K562 (cell line): ENCODE measurements at regions not wholly inside any gene's neighbourhood (a gene's known extent, or its start where the extent isn't known, plus 50 kb on each side); places are given as distances from the start of the nearest gene placed in this dataset.

ENCODE experiments used
- ATAC-seq: fragments of 200-7000 bp; cut with Tn5 transposase; 3 replicates; pipeline ENCODE4 v1.9.1; 2020; ENCODE audit warnings: moderate library complexity
- BruUV-seq: library from RNA; stranded (reverse); fragments of 400-500 nt; replicated peaks from 2 replicates; lab custom pipeline; 2021; lab: Mats Ljungman, UMichigan
- CTCF ChIA-PET: fragments of 300-600 bp; formaldehyde crosslinking; extraction: SDS; loops from one replicate; lab custom pipeline; 2021; ENCODE audit warnings: low intra/inter-chr PET ratio; lab: Yijun Ruan, JAX
- POLR2A ChIA-PET: fragments of 300-600, 350-650 bp; sonication (Branson Sonifier 250); formaldehyde crosslinking; extraction: SDS; loops from one replicate; lab custom pipeline; 2021; ENCODE audit warnings: antibody characterized with exemption, inconsistent platforms; lab: Yijun Ruan, JAX
- DNase-seq, 4 experiments: peaks; one replicate each; pipeline versions ENCODE4 v3.0.0 to v3.0.0-alpha.2; 2011 to 2018; ENCODE audit warnings: low spot score in 3 of 4, mixed read lengths in 3 of 4; ENCODE audit errors: extremely low read depth in 1 of 4
- FAIRE-seq: peaks from 2 replicates; lab custom pipeline; 2011; peaks lifted over from hg19 to GRCh38; lab: Jason Lieb, UNC
- H2AFZ ChIP-seq: 2 replicates; pipeline ENCODE4 v1.6.0; 2011; ENCODE audit warnings: low read depth, low read length, control low read depth, inconsistent platforms
- H3K27ac ChIP-seq: fragments of 200-600 bp; 3 replicates; pipeline ENCODE4 v1.8.0; 2011; ENCODE audit warnings: low read depth, mild to moderate bottlenecking, control low read depth, inconsistent platforms, low read length, moderate library complexity, mixed read lengths; ENCODE audit errors: extremely low read depth
- H3K27me3 ChIP-seq, 2 experiments: fragments of 300-600 bp in 1 of 2; 2 replicates in 1 of 2; 3 replicates in 1 of 2; pipeline versions ENCODE4 v1.6.0 to v1.8.0; 2011; ENCODE audit warnings: inconsistent platforms in 2 of 2, low read length in 2 of 2, mild to moderate bottlenecking in 1 of 2, mixed read lengths in 1 of 2, moderate library complexity in 1 of 2; ENCODE audit not compliant: control insufficient read depth in 2 of 2, insufficient read depth in 2 of 2
- H3K36me3 ChIP-seq: fragments of 300-600 bp; 3 replicates; pipeline ENCODE4 v1.8.0; 2011; ENCODE audit warnings: mild to moderate bottlenecking, low read length, inconsistent platforms; ENCODE audit not compliant: control insufficient read depth, insufficient read depth
- H3K4me1 ChIP-seq, 2 experiments: fragments of 200-600 bp in 1 of 2; replicated peaks in 1 of 2; 2 replicates in 1 of 2; 3 replicates in 1 of 2; pipeline versions ENCODE4 v1.5.1 to v1.8.0; 2011; ENCODE audit warnings: inconsistent platforms in 2 of 2, low read length in 2 of 2, mild to moderate bottlenecking in 1 of 2, mixed read lengths in 1 of 2, moderate library complexity in 1 of 2; ENCODE audit not compliant: control insufficient read depth in 2 of 2, insufficient read depth in 2 of 2
- H3K4me2 ChIP-seq: 2 replicates; pipeline ENCODE4 v1.6.1; 2011; ENCODE audit warnings: low read length, control low read depth, inconsistent platforms, mixed read lengths; ENCODE audit not compliant: insufficient read depth
- H3K4me3 ChIP-seq: fragments of 200-600 bp; sonication (generic), shearing (Covaris generic); 2 replicates; pipeline ENCODE4 v1.5.1; 2016; ENCODE audit warnings: control low read depth, inconsistent platforms
- H3K79me2 ChIP-seq: fragments of 200-600 bp; 3 replicates; pipeline ENCODE4 v1.8.0; 2011; ENCODE audit warnings: low read length, inconsistent platforms; ENCODE audit not compliant: control insufficient read depth, insufficient read depth
- H3K9ac ChIP-seq, 2 experiments: 2 replicates each; pipeline versions ENCODE4 v1.6.0 to v1.6.1; 2011; ENCODE audit warnings: low read depth in 2 of 2, low read length in 2 of 2, control low read depth in 1 of 2, inconsistent platforms in 1 of 2, mild to moderate bottlenecking in 1 of 2, mixed read lengths in 1 of 2; ENCODE audit not compliant: insufficient read depth in 1 of 2
- H3K9me1 ChIP-seq: one replicate; pipeline ENCODE4 v1.6.0; 2011; ENCODE audit warnings: inconsistent platforms, mild to moderate bottlenecking, low read length, moderate library complexity; ENCODE audit not compliant: control insufficient read depth, insufficient read depth
- H3K9me3 ChIP-seq: replicated peaks from 2 replicates; pipeline ENCODE4 v1.5.1; 2011; ENCODE audit warnings: low read depth, low read length, inconsistent platforms; ENCODE audit not compliant: control insufficient read depth, insufficient read depth
- H4K20me1 ChIP-seq: replicated peaks from 2 replicates; pipeline ENCODE4 v1.6.1; 2011; ENCODE audit warnings: low read length, inconsistent platforms, mixed read lengths; ENCODE audit not compliant: control insufficient read depth, insufficient read depth
- ARID1B ChIP-seq: fragments of 450-650 bp; IDR thresholded peaks from 2 replicates; pipeline ENCODE4 v1.6.1; 2016; ENCODE audit warnings: antibody characterized with exemption, mild to moderate bottlenecking, inconsistent platforms
- ESRRA ChIP-seq: fragments of 450-650 bp; IDR thresholded peaks from 2 replicates; pipeline ENCODE4 v1.6.1; 2014; ENCODE audit warnings: low read depth, mild to moderate bottlenecking, moderate library complexity, borderline replicate concordance
- GATA2 ChIP-seq: sonication (generic); formaldehyde crosslinking; IDR thresholded peaks from 2 replicates; pipeline ENCODE4 v1.4.0; 2020; ENCODE audit warnings: mild to moderate bottlenecking, missing genetic modification reagents
- GTF2B ChIP-seq: IDR thresholded peaks from 2 replicates; pipeline ENCODE4 v1.6.1; 2011; ENCODE audit not compliant: insufficient read length; ENCODE audit errors: extremely low read depth
- MAZ ChIP-seq, 2 experiments: fragments of 450-650 bp in 1 of 2; sonication (generic) in 1 of 2; formaldehyde crosslinking; IDR thresholded peaks in 1 of 2; conservative IDR thresholded peaks in 1 of 2; 2 replicates each; pipeline versions ENCODE4 v1.4.0 to v1.5.0; 2020; ENCODE audit warnings: mild to moderate bottlenecking in 1 of 2, missing genetic modification reagents in 1 of 2
- MCM3 ChIP-seq: fragments of 450-650 bp; IDR thresholded peaks from 2 replicates; pipeline ENCODE4 v1.6.1; 2016
- NCOA1 ChIP-seq: fragments of 450-650 bp; IDR thresholded peaks from 2 replicates; pipeline ENCODE4 v1.6.1; 2016; ENCODE audit warnings: low read depth
- NKRF ChIP-seq: fragments of 450-650 bp; IDR thresholded peaks from 2 replicates; pipeline ENCODE4 v1.6.1; 2016; ENCODE audit warnings: borderline replicate concordance
- RHOXF2B ChIP-seq: fragments of 250-450 bp; sonication (Bioruptor Pico); conservative IDR thresholded peaks from 2 replicates; pipeline ENCODE4 v1.5.1; 2021
- RNF2 ChIP-seq: sonication (generic); IDR thresholded peaks from 2 replicates; pipeline ENCODE4 v1.6.1; 2016
- SOX6 ChIP-seq: fragments of 450-650 bp; IDR thresholded peaks from 2 replicates; pipeline ENCODE4 v1.6.1; 2014; ENCODE audit warnings: mild to moderate bottlenecking
- SREBF1 ChIP-seq: fragments of 150-350 bp; IDR thresholded peaks from 2 replicates; pipeline ENCODE4 v1.6.1; 2014; ENCODE audit warnings: antibody characterized with exemption, low read depth, low read length, borderline replicate concordance
- TCF7 ChIP-seq: sonication (generic); IDR thresholded peaks from 2 replicates; pipeline ENCODE4 v1.6.1; 2016; ENCODE audit warnings: antibody characterized with exemption, borderline replicate concordance
- TEAD4 ChIP-seq, 2 experiments: sonication (generic) in 1 of 2; formaldehyde crosslinking in 1 of 2; IDR thresholded peaks; 2 replicates each; pipeline versions ENCODE4 v1.6.1 to v1.8.0; 2012 to 2022; ENCODE audit warnings: borderline replicate concordance in 1 of 2, inconsistent platforms in 1 of 2, low read length in 1 of 2, mild to moderate bottlenecking in 1 of 2, missing genetic modification reagents in 1 of 2
- TRIM28 ChIP-seq: fragments of 450-650 bp; IDR thresholded peaks from 2 replicates; pipeline ENCODE4 v1.6.1; 2017
- ZNF639 ChIP-seq, 2 experiments: fragments of 200-800 bp in 1 of 2; sonication (Bioruptor generic) in 1 of 2; sonication (generic) in 1 of 2; formaldehyde crosslinking in 1 of 2; IDR thresholded peaks in 1 of 2; conservative IDR thresholded peaks in 1 of 2; 2 replicates each; pipeline versions ENCODE4 v1.5.0 to v1.6.1; 2016 to 2020; ENCODE audit warnings: missing compliant biosample characterization in 1 of 2, missing genetic modification characterization in 1 of 2, missing genetic modification reagents in 1 of 2
- ZNF699 ChIP-seq: fragments of 250-450 bp; sonication (Bioruptor Pico); IDR thresholded peaks from 2 replicates; pipeline ENCODE4 v1.8.0; 2021; ENCODE audit warnings: mild to moderate bottlenecking, moderate library complexity; ENCODE audit not compliant: insufficient replicate concordance
- WGBS: fragments of 100-300 bp; shearing (Covaris generic); methylation state at CpG from one replicate; pipeline ENCODE4 v1.1.6; 2016; ENCODE audit warnings: low coverage, mixed read lengths; ENCODE audit not compliant: insufficient coverage; ENCODE audit errors: missing lambda C conversion rate; 5-methylcytosine and 5-hydroxymethylcytosine counted together
- in situ Hi-C: fragments of 300-500 bp; cut with MboI; formaldehyde crosslinking; loops from 4 replicates; pipeline ENCODE4 v1.15.0; 2018; ENCODE audit warnings: inconsistent platforms, mixed read lengths
- intact Hi-C: fragments of 100-400 bp; cut with micrococcal nuclease; formaldehyde crosslinking; loops from 2 replicates; pipeline ENCODE4 v1.14.2; 2022

GRCh38 chr21:35335951-35336446 lies 286.9 kb upstream of the RUNX1 start (continued):
- TF ChIP-seq NKRF (no peak), RHOXF2B (no peak), GTF2B (no peak), NCOA1 (no peak), SREBF1 (no peak)

- 44% methylated on average over 9 of the region's 9 CpGs for WGBS
- Histone ChIP-seq H3K27me3 (no peaks in the 10 kb centered on the region), H4K20me1 (no peaks in the 10 kb centered on the region), H3K9ac (no peak overlapping the region), H3K9me1 (no peaks in the 10 kb centered on the region), H3K4me3 (no peak overlapping the region), H3K36me3 (no peaks in the 10 kb centered on the region), H3K27ac (no peak overlapping the region), H2AFZ (peak overlapping the region; percentile 36), H3K79me2 (no peaks in the 10 kb centered on the region), H3K9me3 (no peaks in the 10 kb centered on the region), H3K4me2 (no peak overlapping the region), H3K4me1 (peaks cover 6 to 24% of the 10 kb centered on the region in 2 experiments; a peak in 4 of 5 replicates)
- ChIA-PET POLR2A (no interaction called here), CTCF (no interaction called here)
- no peak for FAIRE-seq
- in situ Hi-C loops (no loop called here), intact Hi-C loops (no loop called here)
- DNase-seq = peak in 2 of 4 experiments; percentile 27 to 35
- no peak for ATAC-seq
- BruUV-seq = no TSS peak
- TF ChIP-seq ZNF639 (CRISPR knock-in tag; conservative IDR thresholded peaks at IDR 0.05 in 1 of 2, IDR thresholded peaks at IDR 0.05 in 1 of 2) (0 out of 4 replicates have a peak, but pooled peaks of 1 of the 2 experiments have one; percentile 20), GATA2 (CRISPR knock-in tag) (peak; percentile 28; the same call in 1 of the 2 replicates), ESRRA (no peak), MCM3 (0 out of 2 replicates have a peak, but pooled peaks have one; percentile 38), RNF2 (no peak), ARID1B (peak; percentile 14; the same call in 1 of the 2 replicates), TCF7 (no peak), TEAD4 (IDR thresholded peaks at IDR 0.05; ENCODE audit: low read length) (peak; percentile 52; the same call in 1 of the 2 replicates), TEAD4 (CRISPR knock-in tag; IDR thresholded peaks at IDR 0.05; ENCODE audit: borderline replicate concordance) (no peak), TRIM28 (no peak), ZNF699 (no peak), MAZ (CRISPR knock-in tag; conservative IDR thresholded peaks at IDR 0.05 in 1 of 2, IDR thresholded peaks at IDR 0.05 in 1 of 2) (no peak), SOX6 (peak; percentile 44; the same call in 1 of the 2 replicates)
Observed at GRCh38 chr21:35333831-35334618, 284.9 kb upstream of the RUNX1 start.
